Stimulated activated CD4-positive, alpha-beta T cell treated with anti-CD3 and anti-CD28 coated beads, Interleukin-2, amount 100 ng/mL, for 4 hours (primary cell): ENCODE measurements at regions not wholly inside any gene's neighbourhood (a gene's known extent, or its start where the extent isn't known, plus 50 kb on each side); places are given as distances from the start of the nearest gene placed in this dataset.
"Not testable (repeated sequence)": the region's sequence is repeated elsewhere in the genome, so short reads cannot be mapped to it uniquely, and the experiment has no call there.

Source experiments
- DNase-seq: peaks from one replicate; pipeline ENCODE4 v3.0.0-alpha.2; 2020; ENCODE audit warnings: low read depth

- not testable (repeated sequence) for DNase-seq
Measured at GRCh38 chr4:4037399-4038138, 189.2 kb downstream of the OTOP1 start.

- not testable (repeated sequence) for DNase-seq
Measured at GRCh38 chr4:4045823-4046222, 180.9 kb downstream of the OTOP1 start.

- not testable (repeated sequence) for DNase-seq
Measured at GRCh38 chr4:4046686-4047085, 180.0 kb downstream of the OTOP1 start.

GRCh38 chr4:4047202-4047601 is 179.5 kb downstream of the OTOP1 start:
- not testable (repeated sequence) for DNase-seq

GRCh38 chr4:4048227-4048626 is 178.5 kb downstream of the OTOP1 start:
- not testable (repeated sequence) for DNase-seq

- DNase-seq: not testable (repeated sequence)
Measured at GRCh38 chr4:4050781-4051180, 175.9 kb downstream of the OTOP1 start.

GRCh38 chr4:4052933-4053332 is 173.8 kb downstream of the OTOP1 start:
- DNase-seq: not testable (repeated sequence)

GRCh38 chr4:4057226-4057625 is 169.5 kb downstream of the OTOP1 start:
- DNase-seq: not testable (repeated sequence)

GRCh38 chr4:4084171-4084570 is 142.6 kb downstream of the OTOP1 start:
- DNase-seq: not testable (repeated sequence)

GRCh38 chr4:4089716-4090419 is 136.9 kb downstream of the OTOP1 start:
- DNase-seq: not testable (repeated sequence)

- not testable (repeated sequence) for DNase-seq
Measured at GRCh38 chr4:4090720-4091119, 136.0 kb downstream of the OTOP1 start.

- DNase-seq: not testable (repeated sequence)
Measured at GRCh38 chr4:4092159-4092558, 134.6 kb downstream of the OTOP1 start.

- DNase-seq: not testable (repeated sequence)
Measured at GRCh38 chr4:4099610-4100009, 127.1 kb downstream of the OTOP1 start.

- not testable (repeated sequence) for DNase-seq
Measured at GRCh38 chr4:4106923-4107322, 119.8 kb downstream of the OTOP1 start.

- peak; percentile 57 for DNase-seq
Measured at GRCh38 chr4:4107411-4108107, 119.2 kb downstream of the OTOP1 start.

GRCh38 chr4:4115381-4115780 is 111.3 kb downstream of the OTOP1 start:
- DNase-seq: not testable (repeated sequence)

- DNase-seq: not testable (repeated sequence)
Measured at GRCh38 chr4:4116901-4117300, 109.8 kb downstream of the OTOP1 start.

- not testable (repeated sequence) for DNase-seq
Measured at GRCh38 chr4:4134368-4134767, 92.4 kb downstream of the OTOP1 start.

- DNase-seq: not testable (repeated sequence)
Measured at GRCh38 chr4:4136621-4137020, 90.1 kb downstream of the OTOP1 start.
